ENCODE measurements at regions not wholly inside any gene's neighbourhood (a gene's known extent, or its start where the extent isn't known, plus 50 kb on each side); places are given as distances from the start of the nearest gene placed in this dataset.
"Not testable (repeated sequence)": the region's sequence is repeated elsewhere in the genome, so short reads cannot be mapped to it uniquely, and the experiment has no call there.

- no peaks in the 10 kb centered on the region for H3K36me3 ChIP-seq
- no peak overlapping the region for H3K27ac ChIP-seq
- ATAC-seq (no peak), DNase-seq (no peak)
- H3K4me1 ChIP-seq, result peaks cover 0 to 7% (median 0%) of the 10 kb centered on the region in 12 donors
- H3K27me3 ChIP-seq, result peaks cover 0 to 23% (median 4%) of the 10 kb centered on the region in 9 donors
- intact Hi-C loops (cut with DNase I), result loop anchor here in 9 of 10 donors (5.0 to 10.0 kb wide), 3 partner anchors 281 to 398 kb away; no protein-coding TSS in a partner anchor
- WGBS, 4 donors, result 72 to 80% (median 79%) methylated on average over 2 of the region's 2 CpGs
- TF ChIP-seq POLR2A (IDR thresholded peaks at IDR 0.05) (no peak), CTCF (IDR thresholded peaks at IDR 0.05) (no peak)
- no peak overlapping the region for H3K4me3 ChIP-seq
- H3K9me3 ChIP-seq, result no peaks in the 10 kb centered on the region
These were observed 88.0 kb upstream of the SYT13 start for GRCh38 chr11:45374130-45374529.

GRCh38 chr11:45373506-45374035 lies 87.4 kb upstream of the SYT13 start:
- H3K27me3 ChIP-seq, result peaks cover 0 to 24% (median 4%) of the 10 kb centered on the region in 9 donors
- no peak for ATAC-seq
- H3K9me3 ChIP-seq, result no peaks in the 10 kb centered on the region
- no peaks in the 10 kb centered on the region for H3K36me3 ChIP-seq
- TF ChIP-seq POLR2A (IDR thresholded peaks at IDR 0.05), result no peak
- no peak overlapping the region for H3K27ac ChIP-seq
- no peak for DNase-seq
- H3K4me1 ChIP-seq, result peaks cover 0 to 7% (median 0%) of the 10 kb centered on the region in 12 donors
- H3K4me3 ChIP-seq, result no peak overlapping the region
- 90 to 96% (median 93%) methylated on average over 7 of the region's 7 CpGs for WGBS, 4 donors
- intact Hi-C loops (cut with DNase I), result loop anchor here in 9 of 10 donors (5.0 to 10.0 kb wide), 3 partner anchors 281 to 399 kb away; no protein-coding TSS in a partner anchor

GRCh38 chr11:45372414-45372813 lies 86.3 kb upstream of the SYT13 start:
- not testable (repeated sequence) for H3K36me3 ChIP-seq, DNase-seq, H3K4me3 ChIP-seq, H3K9me3 ChIP-seq, H3K27ac ChIP-seq, H3K4me1 ChIP-seq, ATAC-seq
- 78 to 87% (median 82%) methylated on average over 14 to 16 of the region's 16 CpGs for WGBS, 4 donors
- H3K27me3 ChIP-seq, result peaks cover 0 to 24% (median 4%) of the 10 kb centered on the region in 9 donors
- intact Hi-C loops (cut with DNase I), result loop anchor here in 9 of 10 donors (5.0 to 10.0 kb wide), 3 partner anchors 282 to 400 kb away; no protein-coding TSS in a partner anchor

GRCh38 chr11:45371251-45372115 lies 85.3 kb upstream of the SYT13 start:
- Histone ChIP-seq H3K36me3 (no peaks in the 10 kb centered on the region), H3K27me3 (peaks cover 0 to 24% (median 4%) of the 10 kb centered on the region in 9 donors), H3K4me1 (peaks cover 0 to 7% (median 0%) of the 10 kb centered on the region in 12 donors), H3K4me3 (peak overlapping the region in 2 of 12 donors; percentile 6 to 15), H3K27ac (no peak overlapping the region), H3K9me3 (no peaks in the 10 kb centered on the region)
- TF ChIP-seq CTCF (IDR thresholded peaks at IDR 0.05), result peak; percentile 77 to 94 (median 90)
- no peak for TF ChIP-seq POLR2A (IDR thresholded peaks at IDR 0.05)
- 25 to 31% (median 31%) methylated on average over 28 to 31 of the region's 31 CpGs for WGBS, 4 donors
- ATAC-seq (peak; percentile 35 to 75 (median 60)), DNase-seq (peak; percentile 44 to 71 (median 47))
- intact Hi-C loops (cut with DNase I), result loop anchor here (1.0 to 10.0 kb wide), 9 partner anchors 283 to 401 kb away; no protein-coding TSS in a partner anchor

- TF ChIP-seq POLR2A (IDR thresholded peaks at IDR 0.05) (no peak), CTCF (IDR thresholded peaks at IDR 0.05) (no peak)
- H3K4me1 ChIP-seq, result peaks cover 0 to 7% (median 0%) of the 10 kb centered on the region in 12 donors
- intact Hi-C loops (cut with DNase I), result no loop called here
- H3K36me3 ChIP-seq, result no peaks in the 10 kb centered on the region
- no peak overlapping the region for H3K4me3 ChIP-seq
- peaks cover 0 to 24% (median 4%) of the 10 kb centered on the region in 9 donors for H3K27me3 ChIP-seq
- no peak for DNase-seq
- H3K9me3 ChIP-seq, result no peaks in the 10 kb centered on the region
- WGBS, 4 donors, result 69 to 74% (median 71%) methylated on average over 6 to 8 of the region's 8 CpGs
- no peak overlapping the region for H3K27ac ChIP-seq
- no peak for ATAC-seq
These were observed 83.2 kb upstream of the SYT13 start for GRCh38 chr11:45369313-45369712.

All from heart left ventricle (tissue), 16 donors.